Stimulated activated naive B cell treated with anti-CD40 and anti-IgM and Interleukin-4, amounts not matched to agents 10 μg/mL and 1 μg/mL and 100 μg/mL, for 72 hours (primary cell): ENCODE measurements at regions not wholly inside any gene's neighbourhood (a gene's known extent, or its start where the extent isn't known, plus 50 kb on each side); places are given as distances from the start of the nearest gene placed in this dataset.

Experiments
- ATAC-seq, 2 donors: fragments of 150-1000 bp; cut with Tn5 transposase; replicated peaks; 2 replicates each; pipeline ENCODE4 v1.10.0; 2021; ENCODE audit warnings: moderate library complexity in 1 of 2
- DNase-seq: peaks from one replicate; pipeline ENCODE4 v3.0.0; 2021
- H3K27ac Mint-ChIP-seq: one replicate; pipeline ENCODE4 v1.8.0; 2022; ENCODE audit warnings: mild to moderate bottlenecking, mixed read lengths
- H3K27me3 Mint-ChIP-seq, 2 donors: one replicate each; pipeline ENCODE4 v1.8.0; 2022; ENCODE audit warnings: mixed read lengths in 2 of 2
- H3K36me3 Mint-ChIP-seq, 2 donors: one replicate each; pipeline ENCODE4 v1.8.0; 2022; ENCODE audit warnings: mixed read lengths in 2 of 2, mild to moderate bottlenecking in 1 of 2
- H3K4me1 Mint-ChIP-seq, 2 donors: one replicate each; pipeline ENCODE4 v1.8.0; 2022; ENCODE audit warnings: mixed read lengths in 2 of 2, mild to moderate bottlenecking in 1 of 2
- H3K4me3 Mint-ChIP-seq, 2 donors: one replicate each; pipeline ENCODE4 v1.8.0; 2022; ENCODE audit warnings: mild to moderate bottlenecking in 2 of 2, mixed read lengths in 2 of 2, moderate library complexity in 1 of 2
- H3K9me3 Mint-ChIP-seq, 2 donors: one replicate each; pipeline ENCODE4 v1.8.0; 2022; ENCODE audit warnings: mixed read lengths in 2 of 2, mild to moderate bottlenecking in 1 of 2

DNA sequence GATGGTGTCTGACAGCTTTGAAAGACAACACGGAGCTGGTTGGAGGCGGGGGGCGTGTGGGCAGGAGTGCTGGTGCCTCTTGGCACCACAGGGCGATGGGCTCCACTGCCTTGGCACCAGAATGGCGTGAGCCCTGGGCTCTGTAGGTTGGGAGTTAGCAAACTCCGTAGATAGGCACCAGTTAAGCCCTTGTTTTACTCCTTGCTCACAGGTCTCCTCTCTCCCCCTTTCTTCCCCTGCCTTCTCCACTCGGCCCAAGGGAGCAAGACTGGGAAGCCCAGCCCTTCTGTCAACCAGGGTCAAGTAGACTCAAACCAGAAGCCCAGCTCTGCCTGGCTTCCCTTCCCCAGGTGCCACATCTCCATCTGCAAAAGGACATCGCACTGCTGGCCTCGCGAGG lies 281.7 kb upstream of the ID2 start:
- peaks cover 33 to 35% of the 10 kb centered on the region in 2 donors for H3K27me3 Mint-ChIP-seq

DNA sequence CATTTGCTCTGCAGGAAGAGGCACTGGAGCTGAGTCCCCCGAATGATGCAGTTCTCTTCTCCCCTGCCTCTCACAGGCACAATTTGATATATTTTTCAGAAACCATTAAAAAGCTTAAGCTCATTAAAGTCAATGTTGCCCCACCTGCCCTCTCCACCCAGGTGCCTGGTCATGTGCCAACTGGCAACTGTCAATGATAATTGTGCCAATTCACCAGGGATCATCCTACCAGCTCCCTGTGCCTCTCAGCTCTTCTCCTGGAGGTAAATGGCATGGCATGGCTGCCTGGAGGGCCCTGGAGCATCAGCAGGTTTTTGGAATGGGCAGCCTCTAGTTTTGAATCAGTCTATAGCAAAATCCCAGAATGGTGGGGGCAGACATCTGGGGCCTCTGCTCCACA lies 279.6 kb upstream of the ID2 start:
- H3K9me3 Mint-ChIP-seq = peaks cover 3 to 8% of the 10 kb centered on the region in 2 donors
- no peak overlapping the region for H3K27ac Mint-ChIP-seq
- ATAC-seq (no peak), DNase-seq (no peak)
- H3K36me3 Mint-ChIP-seq = no peaks in the 10 kb centered on the region
- H3K4me3 Mint-ChIP-seq = no peak overlapping the region
- peaks cover 30 to 36% of the 10 kb centered on the region in 2 donors for H3K27me3 Mint-ChIP-seq
- no peaks in the 10 kb centered on the region for H3K4me1 Mint-ChIP-seq

More for the DNA sequence above, 281.7 kb upstream of the ID2 start:
- Mint-ChIP-seq H3K4me3 (no peak overlapping the region), H3K4me1 (peaks cover 0 to 3% of the 10 kb centered on the region in 2 donors), H3K9me3 (peaks cover 3 to 8% of the 10 kb centered on the region in 2 donors), H3K36me3 (no peaks in the 10 kb centered on the region), H3K27ac (no peak overlapping the region)
- ATAC-seq (no peak), DNase-seq (no peak)

DNA sequence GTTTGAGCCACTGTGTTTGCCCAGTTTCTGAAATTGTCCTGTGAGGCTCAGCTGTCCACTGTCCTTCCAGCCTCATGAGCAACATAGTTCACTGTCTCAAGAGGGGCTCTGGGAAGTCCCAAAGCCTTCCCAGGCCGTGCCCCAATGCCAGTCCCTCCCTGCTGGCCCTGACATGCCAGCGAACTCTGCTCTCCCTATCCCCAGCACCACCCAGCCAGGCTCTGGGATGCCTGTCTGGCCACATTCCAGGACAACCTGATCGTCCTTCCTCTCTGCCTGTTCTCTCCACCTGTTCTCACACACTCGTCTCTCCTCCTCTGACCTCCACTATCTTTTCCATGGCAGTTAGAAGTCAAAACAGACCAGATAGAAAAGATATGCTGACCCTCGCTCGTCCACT lies 278.0 kb upstream of the ID2 start:
- DNase-seq (no peak), ATAC-seq (no peak)
- no peak overlapping the region for H3K27ac Mint-ChIP-seq
- H3K27me3 Mint-ChIP-seq = peaks cover 30 to 33% of the 10 kb centered on the region in 2 donors
- H3K4me3 Mint-ChIP-seq = no peak overlapping the region
- H3K4me1 Mint-ChIP-seq = peaks cover 6 to 7% of the 10 kb centered on the region in 2 donors
- no peaks in the 10 kb centered on the region for H3K36me3 Mint-ChIP-seq
- peaks cover 0 to under 1% of the 10 kb centered on the region in 2 donors for H3K9me3 Mint-ChIP-seq

DNA sequence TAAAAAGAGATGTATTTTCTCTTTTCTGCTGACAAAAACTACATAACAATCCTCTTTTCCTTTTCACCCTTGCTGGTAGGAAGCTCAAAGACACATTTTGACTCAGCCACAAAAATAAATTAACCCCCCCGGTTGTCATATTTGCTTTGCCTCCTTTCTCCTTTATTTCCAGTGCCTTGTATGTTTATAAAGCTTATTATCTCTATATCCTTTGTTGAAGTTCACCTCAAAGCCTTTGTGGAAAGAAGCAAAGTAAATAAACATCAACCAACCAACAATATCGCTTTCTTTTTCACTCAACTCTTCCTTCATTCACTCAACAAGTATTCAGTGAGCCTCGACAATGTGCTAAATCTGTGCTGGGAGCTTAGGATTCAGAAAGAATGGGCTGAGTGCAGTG lies 276.5 kb upstream of the ID2 start:
- H3K9me3 Mint-ChIP-seq = no peaks in the 10 kb centered on the region
- H3K4me1 Mint-ChIP-seq = peaks cover 18 to 21% of the 10 kb centered on the region in 2 donors
- H3K4me3 Mint-ChIP-seq = no peak overlapping the region
- no peak overlapping the region for H3K27ac Mint-ChIP-seq
- DNase-seq (no peak), ATAC-seq (no peak)
- no peaks in the 10 kb centered on the region for H3K36me3 Mint-ChIP-seq
- H3K27me3 Mint-ChIP-seq = peaks cover 29 to 37% of the 10 kb centered on the region in 2 donors

DNA sequence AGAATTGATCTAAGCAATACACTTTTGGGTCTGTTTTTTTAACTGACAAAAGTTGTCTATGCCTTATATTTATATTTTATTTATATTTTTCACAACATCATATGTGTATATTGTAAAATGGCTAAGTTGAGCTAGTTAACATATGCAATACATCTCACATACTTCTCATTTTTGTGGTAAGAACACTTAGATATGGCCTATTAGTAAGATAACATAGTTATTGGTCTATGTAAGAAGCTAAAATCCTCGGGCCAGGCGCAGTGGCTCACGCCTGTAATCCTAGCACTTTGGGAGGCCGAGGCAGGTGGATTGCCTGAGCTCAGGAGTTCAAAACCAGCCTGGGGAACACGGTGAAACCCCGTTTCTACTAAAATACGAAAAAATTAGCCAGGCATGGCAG lies 275.6 kb upstream of the ID2 start:
- Mint-ChIP-seq H3K4me1 (peaks cover 20 to 21% of the 10 kb centered on the region in 2 donors), H3K27me3 (peaks cover 24 to 34% of the 10 kb centered on the region in 2 donors), H3K4me3 (no peak overlapping the region), H3K36me3 (no peaks in the 10 kb centered on the region), H3K27ac (no peak overlapping the region), H3K9me3 (no peaks in the 10 kb centered on the region)
- DNase-seq = no peak
- no peak for ATAC-seq

DNA sequence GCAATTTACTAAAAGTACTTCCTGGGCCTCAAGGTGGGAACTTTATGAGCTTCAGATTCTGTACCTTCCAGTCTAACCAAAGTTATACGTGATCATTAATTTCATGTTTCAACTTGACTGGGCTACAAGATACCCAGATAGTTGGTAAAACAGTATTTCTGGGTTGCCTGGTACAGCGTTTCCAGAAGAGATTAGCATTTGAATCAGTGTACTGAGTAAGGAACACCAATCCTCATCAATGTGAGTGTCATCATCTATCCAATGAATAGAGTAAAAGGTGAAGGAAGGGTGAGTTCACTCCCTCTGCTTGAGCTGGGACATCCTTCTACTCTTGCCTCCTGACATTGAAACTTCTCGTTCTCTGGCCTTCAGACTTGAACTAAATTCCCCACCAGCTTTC lies 274.5 kb upstream of the ID2 start:
- Mint-ChIP-seq H3K36me3 (no peaks in the 10 kb centered on the region), H3K27ac (no peak overlapping the region), H3K4me3 (peak overlapping the region in 1 of 2 donors; percentile 7), H3K4me1 (peaks cover 20 to 21% of the 10 kb centered on the region in 2 donors), H3K27me3 (peaks cover 35 to 45% of the 10 kb centered on the region in 2 donors), H3K9me3 (no peaks in the 10 kb centered on the region)
- no peak for DNase-seq
- no peak for ATAC-seq

DNA sequence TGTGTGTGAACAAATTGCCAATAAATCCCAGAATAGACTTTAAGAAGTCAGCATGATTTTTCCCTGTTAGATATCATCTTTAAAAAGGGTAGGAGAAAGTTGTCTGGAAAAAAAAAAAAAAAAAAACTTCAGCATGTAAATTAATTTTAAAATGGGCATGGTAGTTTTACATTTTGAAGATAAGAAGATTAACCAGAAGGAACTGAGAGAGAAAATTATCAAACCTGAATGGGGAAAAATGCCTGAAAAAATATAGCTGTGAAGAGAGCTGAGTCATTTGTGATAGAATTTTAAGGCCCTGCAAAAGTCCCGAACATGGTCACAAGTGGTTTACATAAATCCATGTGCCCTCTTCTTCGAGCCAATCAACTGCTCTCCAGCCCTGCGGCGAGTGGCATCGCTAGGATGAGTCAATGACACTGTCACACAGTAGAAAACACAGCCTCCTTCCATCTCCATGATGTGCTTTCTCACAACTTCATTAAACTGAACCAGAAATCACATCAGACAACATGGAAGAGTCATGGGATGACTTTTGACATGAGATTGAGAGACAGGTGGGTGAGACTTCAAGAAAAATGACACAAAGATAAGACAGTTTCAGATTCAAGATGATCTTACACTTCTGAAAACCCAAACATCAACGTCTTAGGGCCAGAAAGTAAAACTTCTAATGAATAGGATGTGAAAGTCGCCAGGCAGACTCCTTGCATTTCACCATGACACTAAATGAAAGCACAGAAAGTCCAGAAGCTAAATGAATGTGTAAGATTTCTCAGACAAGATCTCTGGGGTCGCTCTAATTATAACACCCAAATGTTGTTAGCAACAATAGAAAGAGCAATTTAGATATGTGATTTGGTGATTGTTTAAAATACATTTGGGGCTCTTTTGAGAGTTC lies 273.0 kb upstream of the ID2 start:
- Mint-ChIP-seq H3K36me3 (no peaks in the 10 kb centered on the region), H3K27ac (peak overlapping the region; percentile 86), H3K9me3 (no peaks in the 10 kb centered on the region), H3K27me3 (peaks cover 33 to 41% of the 10 kb centered on the region in 2 donors), H3K4me3 (peak overlapping the region in 1 of 2 donors; percentile 26), H3K4me1 (peaks cover 20 to 21% of the 10 kb centered on the region in 2 donors)
- DNase-seq (peak; percentile 39), ATAC-seq (peak; percentile 90 to 94)

DNA sequence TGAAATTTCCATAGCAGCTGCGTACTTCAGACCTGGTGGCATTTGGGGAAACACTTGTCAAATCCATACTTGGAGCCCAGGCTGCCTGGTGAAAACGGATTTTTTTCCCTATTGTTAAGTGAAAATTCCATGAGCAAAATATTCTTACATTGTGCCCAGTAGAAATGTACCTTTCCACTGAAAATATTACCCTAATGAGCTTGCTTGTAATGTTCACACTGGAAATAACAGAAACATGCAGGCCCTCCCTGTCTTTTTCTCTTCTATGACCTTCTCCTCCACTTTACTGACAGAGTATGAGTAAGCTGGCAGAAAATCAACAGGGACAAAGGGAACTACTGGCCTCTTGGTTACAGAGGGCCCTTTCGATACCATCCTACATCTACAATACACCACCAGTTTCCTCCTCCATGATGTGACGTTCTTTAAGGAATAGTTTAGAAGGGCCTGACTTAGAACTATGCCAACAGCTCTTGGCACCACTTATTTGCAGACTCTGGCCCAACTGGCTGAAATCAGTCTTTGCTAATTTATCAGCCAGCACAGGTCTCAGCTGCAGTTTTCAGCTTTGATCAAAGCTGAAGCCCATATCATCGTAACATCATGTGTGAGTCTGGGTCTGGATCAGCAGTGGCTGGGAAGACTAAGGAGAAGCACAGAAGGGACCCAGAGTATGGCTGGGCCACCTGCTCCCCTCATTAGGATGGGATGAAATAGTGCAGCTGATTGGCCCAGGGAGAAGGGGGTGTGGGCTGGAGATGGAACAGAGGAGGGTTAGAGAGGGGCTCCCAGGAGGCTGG lies 272.2 kb upstream of the ID2 start:
- H3K4me1 Mint-ChIP-seq = peaks cover 20 to 21% of the 10 kb centered on the region in 2 donors
- DNase-seq (no peak), ATAC-seq (peak in 1 of 2 donors; percentile 16)
- H3K27ac Mint-ChIP-seq = peak overlapping the region; percentile 86
- no peaks in the 10 kb centered on the region for H3K36me3 Mint-ChIP-seq
- H3K27me3 Mint-ChIP-seq = peaks cover 26 to 33% of the 10 kb centered on the region in 2 donors
- peak overlapping the region in 1 of 2 donors; percentile 26 for H3K4me3 Mint-ChIP-seq
- H3K9me3 Mint-ChIP-seq = no peaks in the 10 kb centered on the region

DNA sequence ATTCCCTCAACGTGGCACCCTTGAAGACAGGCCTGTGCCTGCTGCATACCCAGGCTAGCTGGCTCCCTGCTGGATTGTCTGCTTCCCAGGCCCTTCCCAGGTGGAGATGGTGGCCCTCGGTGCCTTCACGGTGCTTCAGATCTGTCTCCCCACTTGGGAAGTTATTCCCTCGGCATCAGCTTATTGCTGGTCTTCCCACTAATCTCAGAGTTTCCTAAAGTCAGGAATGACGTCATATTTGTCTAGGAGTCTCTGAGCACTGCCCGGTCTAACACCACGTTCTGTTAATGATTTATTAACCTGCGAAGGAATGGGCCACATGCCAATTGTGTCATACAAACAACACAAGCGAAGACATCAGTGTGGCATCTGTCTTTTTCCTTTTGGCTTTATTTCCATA lies 269.8 kb upstream of the ID2 start:
- peaks cover 42 to 43% of the 10 kb centered on the region in 2 donors for H3K27me3 Mint-ChIP-seq
- H3K27ac Mint-ChIP-seq = peak overlapping the region; percentile 39
- no peak overlapping the region for H3K4me3 Mint-ChIP-seq
- ATAC-seq (no peak), DNase-seq (no peak)
- no peaks in the 10 kb centered on the region for H3K9me3 Mint-ChIP-seq
- H3K36me3 Mint-ChIP-seq = no peaks in the 10 kb centered on the region
- peaks cover 20 to 21% of the 10 kb centered on the region in 2 donors for H3K4me1 Mint-ChIP-seq

DNA sequence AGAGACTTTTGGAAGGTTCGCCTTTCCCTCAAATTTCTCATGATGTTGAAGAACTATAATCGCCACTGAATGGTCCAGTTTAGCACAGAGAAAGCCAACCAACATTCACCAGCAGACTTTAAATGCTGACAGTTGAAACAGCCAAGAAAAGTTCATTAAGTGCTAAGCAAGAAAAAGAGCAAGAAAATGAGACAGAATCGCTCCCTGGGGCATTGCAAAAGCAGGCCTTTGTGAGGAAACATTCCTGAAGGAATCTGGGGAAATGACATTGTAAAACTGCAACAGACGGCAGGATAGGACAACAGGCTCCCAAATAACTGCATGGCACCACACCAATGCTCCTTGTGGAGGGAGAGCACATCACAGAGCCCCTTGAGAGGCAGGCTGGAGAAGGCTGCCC lies 269.3 kb upstream of the ID2 start:
- ATAC-seq (no peak), DNase-seq (no peak)
- no peak overlapping the region for H3K4me3 Mint-ChIP-seq
- H3K27me3 Mint-ChIP-seq = peaks cover 47 to 48% of the 10 kb centered on the region in 2 donors
- H3K27ac Mint-ChIP-seq = no peak overlapping the region
- no peaks in the 10 kb centered on the region for H3K9me3 Mint-ChIP-seq
- H3K36me3 Mint-ChIP-seq = no peaks in the 10 kb centered on the region
- H3K4me1 Mint-ChIP-seq = peaks cover 19 to 21% of the 10 kb centered on the region in 2 donors

DNA sequence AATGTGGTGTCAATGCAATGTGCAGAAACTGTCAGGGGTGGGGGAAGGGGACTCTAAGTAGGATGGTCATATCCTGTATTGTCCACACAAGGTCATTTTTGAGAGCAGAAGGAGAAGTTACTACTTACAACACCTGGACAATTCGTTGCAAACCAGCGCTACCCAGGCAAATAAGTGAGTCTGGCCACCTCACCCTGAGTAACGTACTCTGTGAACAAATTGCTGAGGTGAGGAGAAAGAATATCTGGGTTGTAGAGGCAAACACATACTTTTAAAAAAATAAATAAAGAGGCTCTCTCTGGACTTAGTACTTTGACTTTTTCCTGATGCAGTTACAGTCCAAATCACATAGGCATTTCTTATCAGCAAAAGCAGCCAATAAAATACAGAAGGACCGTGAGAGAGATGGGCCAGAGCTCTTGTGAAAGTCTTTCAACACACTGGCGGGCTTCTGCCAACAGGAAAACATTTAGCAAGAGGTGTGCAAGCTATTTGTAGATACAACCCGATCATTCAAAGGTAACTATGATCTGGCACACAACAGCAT lies 268.2 kb upstream of the ID2 start:
- Mint-ChIP-seq H3K27ac (no peak overlapping the region), H3K36me3 (no peaks in the 10 kb centered on the region), H3K4me3 (no peak overlapping the region), H3K4me1 (peaks cover 15 to 17% of the 10 kb centered on the region in 2 donors), H3K9me3 (no peaks in the 10 kb centered on the region), H3K27me3 (peaks cover 53 to 54% of the 10 kb centered on the region in 2 donors)
- DNase-seq (no peak), ATAC-seq (no peak)

DNA sequence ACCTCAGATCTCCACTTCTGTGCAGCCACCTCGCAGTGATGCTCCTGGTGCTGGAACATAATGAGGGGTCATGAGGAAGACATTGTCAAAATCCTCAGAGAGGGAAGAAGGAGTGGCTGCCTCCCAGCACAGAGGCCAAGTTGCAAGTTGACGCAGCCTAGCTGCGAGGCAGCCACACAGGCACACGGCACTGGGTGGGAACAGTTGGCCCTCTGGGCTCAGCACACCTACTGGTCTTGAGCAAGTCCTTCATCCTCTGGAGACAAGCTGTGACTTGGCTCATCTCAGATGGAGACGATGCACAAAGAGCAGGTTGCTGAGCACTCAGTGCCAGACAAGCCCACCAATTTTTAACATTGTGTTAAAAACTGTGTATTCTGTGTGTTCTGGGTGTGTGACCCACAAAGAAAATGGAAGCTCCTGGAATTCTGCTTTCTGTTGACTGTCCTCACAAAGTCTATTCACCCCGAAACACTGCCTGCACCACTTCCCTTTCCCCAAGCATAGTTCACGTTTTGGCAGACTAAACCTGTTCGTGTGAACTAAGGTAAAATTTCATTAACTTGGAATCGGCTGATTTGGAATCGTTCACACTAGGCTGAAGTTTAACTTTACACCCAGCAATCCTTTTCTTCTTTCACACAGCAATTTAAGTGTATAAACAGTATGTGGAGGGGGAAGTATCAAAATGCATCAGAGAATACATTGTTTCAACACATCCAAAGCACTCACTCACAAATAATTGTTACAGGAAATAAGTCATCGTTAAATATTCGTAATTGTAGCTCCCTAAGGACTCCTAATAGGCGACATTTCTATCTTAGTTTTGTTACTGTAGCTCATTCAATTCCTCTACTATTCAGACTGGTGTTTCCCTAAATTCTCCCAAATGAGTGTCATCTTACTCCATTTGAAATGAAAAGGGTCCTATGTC lies 266.6 kb upstream of the ID2 start:
- no peaks in the 10 kb centered on the region for H3K36me3 Mint-ChIP-seq
- H3K4me1 Mint-ChIP-seq = peaks cover 2% of the 10 kb centered on the region in 2 donors
- no peak overlapping the region for H3K4me3 Mint-ChIP-seq
- DNase-seq = no peak
- H3K27ac Mint-ChIP-seq = no peak overlapping the region
- H3K27me3 Mint-ChIP-seq = peaks cover 55 to 61% of the 10 kb centered on the region in 2 donors
- no peak for ATAC-seq
- no peaks in the 10 kb centered on the region for H3K9me3 Mint-ChIP-seq

DNA sequence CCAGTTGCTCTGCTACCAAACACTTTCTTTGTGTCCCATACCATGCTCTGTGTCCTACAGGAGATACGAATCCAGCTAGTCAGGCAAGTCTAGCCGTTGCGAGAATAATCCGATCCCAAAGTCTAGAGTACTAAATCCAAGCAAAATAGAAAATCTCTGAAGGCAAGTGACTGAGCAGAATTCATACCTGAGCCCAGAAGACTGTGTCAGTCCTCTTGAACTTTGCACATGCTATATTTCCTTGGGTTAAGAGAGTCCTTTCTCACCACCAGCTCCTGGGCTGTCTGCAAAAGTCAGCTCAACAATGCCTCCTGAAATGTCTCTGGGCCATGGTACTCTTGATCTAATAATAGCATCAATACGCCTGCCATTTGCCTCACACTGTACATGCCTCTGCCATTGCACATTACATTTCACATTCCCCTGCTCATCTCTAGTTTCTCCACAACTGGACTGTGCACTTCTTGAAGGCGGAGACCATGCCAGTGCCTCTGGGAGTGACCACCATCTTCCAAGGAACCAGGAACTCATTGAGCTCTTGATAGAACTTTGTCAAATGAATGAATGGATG lies 265.8 kb upstream of the ID2 start:
- H3K27ac Mint-ChIP-seq = no peak overlapping the region
- peaks cover 60 to 68% of the 10 kb centered on the region in 2 donors for H3K27me3 Mint-ChIP-seq
- no peaks in the 10 kb centered on the region for H3K9me3 Mint-ChIP-seq
- no peak for ATAC-seq
- no peak for DNase-seq
- no peak overlapping the region for H3K4me3 Mint-ChIP-seq
- no peaks in the 10 kb centered on the region for H3K36me3 Mint-ChIP-seq
- peaks cover 0 to under 1% of the 10 kb centered on the region in 2 donors for H3K4me1 Mint-ChIP-seq
